ENCODE measurements at regions not wholly inside any gene's neighbourhood (a gene's known extent, or its start where the extent isn't known, plus 50 kb on each side); places are given as distances from the start of the nearest gene placed in this dataset.
"Not testable (repeated sequence)": the region's sequence is repeated elsewhere in the genome, so short reads cannot be mapped to it uniquely, and the experiment has no call there.

GRCh38 chr4:31199644-31200043 is 479.5 kb downstream of the PCDH7 start:
- DNase-seq (ENCODE audit: extremely low read depth in 1 of 11, low read depth in 9 of 11, low spot score in 4 of 11): no peak

- DNase-seq (ENCODE audit: extremely low read depth in 1 of 11, low read depth in 9 of 11, low spot score in 4 of 11): not testable (repeated sequence)
Observed at GRCh38 chr4:31202054-31202453, 481.9 kb downstream of the PCDH7 start.

- no peak for DNase-seq (ENCODE audit: extremely low read depth in 1 of 11, low read depth in 9 of 11, low spot score in 4 of 11)
Observed at GRCh38 chr4:31204874-31205273, 484.7 kb downstream of the PCDH7 start.

- DNase-seq (ENCODE audit: extremely low read depth in 1 of 11, low read depth in 9 of 11, low spot score in 4 of 11): no peak
Observed at GRCh38 chr4:31220921-31221320, 500.8 kb downstream of the PCDH7 start.

- no peak for DNase-seq (ENCODE audit: extremely low read depth in 1 of 11, low read depth in 9 of 11, low spot score in 4 of 11)
Observed at GRCh38 chr4:31228068-31228467, 507.9 kb downstream of the PCDH7 start.

GRCh38 chr4:31230594-31230993 is 510.4 kb downstream of the PCDH7 start:
- DNase-seq (ENCODE audit: extremely low read depth in 1 of 11, low read depth in 9 of 11, low spot score in 4 of 11): no peak

- DNase-seq (ENCODE audit: extremely low read depth in 1 of 11, low read depth in 9 of 11, low spot score in 4 of 11): no peak
Observed at GRCh38 chr4:31234494-31234893, 514.3 kb downstream of the PCDH7 start.

- no peak for DNase-seq (ENCODE audit: extremely low read depth in 1 of 11, low read depth in 9 of 11, low spot score in 4 of 11)
Observed at GRCh38 chr4:31234901-31235300, 514.7 kb downstream of the PCDH7 start.

- no peak for DNase-seq (ENCODE audit: extremely low read depth in 1 of 11, low read depth in 9 of 11, low spot score in 4 of 11)
Observed at GRCh38 chr4:31236020-31236638, 516.0 kb downstream of the PCDH7 start.

- no peak for DNase-seq (ENCODE audit: extremely low read depth in 1 of 11, low read depth in 9 of 11, low spot score in 4 of 11)
Observed at GRCh38 chr4:31236639-31237173, 516.5 kb downstream of the PCDH7 start.

GRCh38 chr4:31237233-31237632 is 517.1 kb downstream of the PCDH7 start:
- no peak for DNase-seq (ENCODE audit: extremely low read depth in 1 of 11, low read depth in 9 of 11, low spot score in 4 of 11)

- peak in 1 of 11 donors; percentile 5 for DNase-seq (ENCODE audit: extremely low read depth in 1 of 11, low read depth in 9 of 11, low spot score in 4 of 11)
Observed at GRCh38 chr4:31239886-31240285, 519.7 kb downstream of the PCDH7 start.

GRCh38 chr4:31241504-31242106 is 521.4 kb downstream of the PCDH7 start:
- no peak for DNase-seq (ENCODE audit: extremely low read depth in 1 of 11, low read depth in 9 of 11, low spot score in 4 of 11)

GRCh38 chr4:31246856-31247255 is 526.7 kb downstream of the PCDH7 start:
- DNase-seq (ENCODE audit: extremely low read depth in 1 of 11, low read depth in 9 of 11, low spot score in 4 of 11): no peak

GRCh38 chr4:31259119-31259518 is 539.0 kb downstream of the PCDH7 start:
- DNase-seq (ENCODE audit: extremely low read depth in 1 of 11, low read depth in 9 of 11, low spot score in 4 of 11): no peak

- DNase-seq (ENCODE audit: extremely low read depth in 1 of 11, low read depth in 9 of 11, low spot score in 4 of 11): no peak
Observed at GRCh38 chr4:31261632-31262031, 541.5 kb downstream of the PCDH7 start.

GRCh38 chr4:31266094-31266493 is 545.9 kb downstream of the PCDH7 start:
- not testable (repeated sequence) for DNase-seq (ENCODE audit: extremely low read depth in 1 of 11, low read depth in 9 of 11, low spot score in 4 of 11)

GRCh38 chr4:31272331-31273061 is 552.3 kb downstream of the PCDH7 start:
- no peak for DNase-seq (ENCODE audit: extremely low read depth in 1 of 11, low read depth in 9 of 11, low spot score in 4 of 11)

- no peak for DNase-seq (ENCODE audit: extremely low read depth in 1 of 11, low read depth in 9 of 11, low spot score in 4 of 11)
Observed at GRCh38 chr4:31275906-31276305, 555.7 kb downstream of the PCDH7 start.

- DNase-seq (ENCODE audit: extremely low read depth in 1 of 11, low read depth in 9 of 11, low spot score in 4 of 11): peak in 4 of 11 donors; percentile 0 to 8 (median 4)
Observed at GRCh38 chr4:31283679-31284078, 563.5 kb downstream of the PCDH7 start.
